HG03039 (cell line): ENCODE measurements at regions not wholly inside any gene's neighbourhood (a gene's known extent, or its start where the extent isn't known, plus 50 kb on each side); places are given as distances from the start of the nearest gene placed in this dataset.
"Not testable (repeated sequence)": the region's sequence is repeated elsewhere in the genome, so short reads cannot be mapped to it uniquely, and the experiment has no call there.

Source experiments
- ATAC-seq: cut with Tn5 transposase; IDR thresholded peaks from one replicate; pipeline ENCODE4 v1.9.1; 2021; ENCODE audit warnings: mild to moderate bottlenecking, moderate library complexity; ENCODE audit not compliant: unreplicated experiment

DNA sequence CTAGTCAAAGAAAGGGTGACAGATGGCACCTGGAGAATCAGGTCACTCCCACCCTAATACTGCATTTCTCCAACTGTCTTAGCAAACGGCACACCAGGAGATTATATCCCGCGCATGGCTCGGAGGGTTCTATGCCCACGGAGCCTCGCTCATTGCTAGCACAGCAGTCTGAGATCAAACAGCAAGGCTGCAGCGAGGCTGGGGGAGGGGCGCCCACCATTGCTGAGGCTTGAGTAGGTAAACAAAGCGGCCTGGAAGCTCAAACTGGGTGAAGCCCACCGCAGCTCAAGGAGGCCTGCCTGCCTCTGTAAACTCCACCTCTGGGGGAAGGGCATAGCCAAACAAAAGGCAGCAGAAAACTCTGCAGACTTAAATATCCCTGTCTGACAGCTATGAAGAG is 268.1 kb upstream of the GRM3 start:
- ATAC-seq: not testable (repeated sequence)

DNA sequence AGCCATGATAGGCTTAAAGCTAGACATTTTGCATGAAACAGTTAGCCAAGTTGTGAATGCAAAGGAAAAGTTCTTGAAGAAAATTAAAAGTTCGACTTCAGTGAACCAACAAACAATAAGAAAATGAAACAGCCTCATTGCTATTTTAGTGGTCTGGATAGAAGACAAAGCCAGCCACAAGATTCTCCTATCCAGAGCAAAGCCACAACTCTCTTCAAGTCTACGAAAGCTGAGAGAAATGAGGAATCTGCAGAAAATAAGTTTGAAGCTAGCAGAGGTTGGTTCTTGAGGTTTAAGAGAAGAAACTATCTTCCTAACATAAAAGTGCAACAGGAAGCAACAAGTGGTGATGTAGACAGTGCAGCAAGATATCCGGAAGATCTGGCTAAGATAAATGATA is 271.4 kb upstream of the GRM3 start:
- ATAC-seq: no peak

DNA sequence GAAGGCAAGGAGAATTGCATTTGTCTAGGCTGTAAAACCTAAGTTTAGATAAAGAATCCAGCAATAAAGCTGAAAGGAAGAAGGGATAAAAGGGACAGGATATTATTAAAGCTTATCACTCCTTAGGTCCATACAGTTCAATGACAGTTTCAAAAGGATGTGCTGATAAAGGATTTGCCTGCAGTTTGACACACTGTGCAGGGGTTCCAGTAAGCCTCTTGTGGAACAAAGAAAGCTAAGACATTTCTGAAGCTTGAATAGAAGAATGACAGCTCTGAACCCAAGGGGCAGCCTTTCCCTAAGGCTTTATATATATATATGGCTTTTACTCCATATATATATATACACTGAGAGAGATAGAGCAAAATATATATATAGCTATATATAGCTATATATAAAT is 276.8 kb upstream of the GRM3 start:
- no peak for ATAC-seq

DNA sequence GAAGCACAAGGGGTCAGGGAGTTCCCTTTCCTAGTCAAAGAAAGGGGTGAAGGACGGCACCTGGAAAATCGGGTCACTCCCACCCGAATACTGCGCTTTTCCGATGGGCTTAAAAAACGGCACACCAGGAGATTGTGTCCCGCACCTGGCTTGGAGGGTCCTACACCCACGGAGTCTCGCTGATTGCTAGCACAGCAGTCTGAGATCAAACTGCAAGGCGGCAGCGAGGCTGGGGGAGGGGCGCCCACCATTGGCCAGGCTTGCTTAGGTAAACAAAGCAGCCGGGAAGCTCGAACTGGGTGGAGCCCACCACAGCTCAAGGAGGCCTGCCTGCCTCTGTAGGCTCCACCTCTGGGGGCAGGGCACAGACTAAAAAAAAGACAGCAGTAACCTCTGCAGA is 303.3 kb upstream of the GRM3 start:
- ATAC-seq: not testable (repeated sequence)

DNA sequence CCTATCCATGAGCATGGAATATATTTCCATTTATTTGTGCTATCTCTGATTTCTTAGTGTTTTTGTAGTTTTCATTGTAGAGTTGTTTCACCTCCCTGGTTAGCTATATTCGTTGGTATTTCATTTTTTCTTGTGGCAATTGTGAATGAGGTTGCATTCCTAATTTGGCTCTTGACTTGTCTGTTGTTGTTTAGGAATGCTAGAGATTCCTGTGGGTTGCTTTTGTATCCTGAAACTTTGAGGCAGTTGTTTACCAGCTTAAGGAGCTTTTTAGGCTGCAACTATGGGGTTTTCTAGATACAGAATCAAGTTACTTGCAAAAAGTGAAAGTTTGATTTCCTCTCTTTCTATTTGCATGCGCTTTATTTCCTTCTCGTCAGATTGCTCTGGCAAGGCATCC is 304.7 kb upstream of the GRM3 start:
- no peak for ATAC-seq

DNA sequence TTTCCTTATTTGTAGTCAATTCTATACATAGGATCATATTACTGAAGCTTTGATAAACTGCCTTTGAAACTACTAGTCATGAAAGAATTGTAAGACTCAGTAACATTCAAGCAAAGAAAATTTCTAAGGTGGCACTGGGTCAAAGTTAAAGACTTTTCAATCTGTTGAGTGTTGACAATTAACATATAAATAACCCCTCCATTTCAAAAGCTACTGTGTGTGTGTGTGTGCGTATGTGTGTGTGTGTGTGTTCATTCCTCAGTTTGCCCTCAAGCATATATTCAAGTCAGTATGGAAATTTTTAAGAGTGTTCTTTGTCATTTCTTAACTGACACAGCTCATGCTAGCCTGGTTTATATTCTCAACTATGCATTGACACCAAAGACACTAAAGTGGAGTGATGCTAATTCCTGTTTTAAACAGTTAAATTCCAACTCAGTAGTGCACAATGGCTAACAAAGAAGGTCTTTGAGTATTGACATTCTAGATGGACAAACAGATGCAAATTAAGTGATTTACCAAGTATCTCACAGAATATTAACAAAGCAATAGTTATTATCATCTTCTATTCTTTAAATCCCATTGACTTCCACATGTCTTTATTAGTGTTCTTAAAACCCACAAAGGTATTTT is 314.8 kb upstream of the GRM3 start:
- no peak for ATAC-seq

DNA sequence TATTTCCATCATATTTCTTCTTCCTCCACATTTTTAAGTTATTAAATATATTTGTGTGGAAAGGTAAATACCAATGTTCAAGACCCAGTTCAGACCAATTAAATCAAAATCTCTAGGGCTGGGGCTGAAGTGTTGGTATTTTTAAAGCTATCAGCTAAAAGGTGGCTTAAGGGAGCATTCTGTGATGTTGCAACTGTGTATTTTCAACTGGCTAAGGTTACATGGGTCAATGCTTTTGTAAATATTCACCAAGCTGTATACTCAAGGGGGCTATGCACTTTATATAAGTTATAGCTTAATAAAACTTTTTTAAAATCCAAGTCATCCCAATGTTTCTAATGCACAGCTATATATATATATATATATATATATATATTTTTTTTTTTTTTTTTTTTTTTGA is 316.9 kb upstream of the GRM3 start:
- no peak for ATAC-seq

DNA sequence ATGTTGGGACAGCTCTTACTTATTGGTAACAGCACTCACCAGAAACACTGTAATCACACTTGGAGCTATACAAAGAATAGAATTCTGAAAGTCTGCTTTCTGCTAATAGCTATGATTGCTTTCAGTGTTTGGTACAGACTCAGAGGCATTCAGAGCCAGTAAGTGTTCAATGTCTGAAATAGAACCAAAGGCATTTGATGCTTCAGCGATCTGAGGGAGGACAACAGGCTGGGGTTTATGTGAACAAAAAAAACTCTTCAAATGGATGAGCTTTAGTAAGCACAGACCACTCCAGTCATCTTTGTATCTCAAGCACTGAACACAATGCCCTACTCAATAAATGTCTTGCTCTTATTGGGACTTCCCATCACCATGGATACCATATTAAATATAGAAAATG is 322.8 kb upstream of the GRM3 start:
- no peak for ATAC-seq

DNA sequence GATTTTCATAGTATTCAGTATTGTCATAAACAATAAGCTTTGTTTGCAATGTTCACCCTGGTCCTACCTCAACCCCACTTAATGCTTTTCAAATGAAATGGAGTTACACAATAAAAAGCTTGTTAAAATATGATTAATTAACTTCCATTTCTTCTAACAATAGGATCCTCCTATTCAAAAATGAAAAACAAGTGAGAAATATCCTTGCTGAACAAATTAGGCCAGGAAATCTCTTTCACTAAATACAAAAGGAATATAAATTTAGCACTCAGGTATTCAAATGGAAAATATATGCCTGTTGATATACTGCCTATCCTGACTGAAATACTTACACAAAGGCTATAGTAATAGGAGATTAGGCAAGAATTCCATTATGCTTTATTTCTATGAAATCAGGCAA is 323.4 kb upstream of the GRM3 start:
- no peak for ATAC-seq

DNA sequence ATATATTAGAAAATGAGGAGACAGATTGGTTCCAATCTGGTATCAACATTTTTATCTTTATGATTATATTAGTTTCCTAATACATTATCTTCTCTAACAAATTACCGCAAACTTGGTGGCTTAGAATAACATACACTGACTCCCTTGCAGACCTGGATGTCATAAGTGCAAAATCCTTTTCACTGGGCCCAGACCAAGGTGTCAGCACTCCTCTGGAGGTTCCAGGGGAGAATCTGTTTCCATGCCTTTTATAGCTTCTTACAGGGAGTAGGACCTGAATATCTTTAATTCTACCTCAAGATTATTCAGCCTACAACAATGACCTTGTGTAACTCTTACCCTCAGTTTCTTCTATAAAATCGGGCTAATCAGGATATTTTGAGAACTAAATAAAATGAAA is 329.9 kb upstream of the GRM3 start:
- ATAC-seq: no peak

DNA sequence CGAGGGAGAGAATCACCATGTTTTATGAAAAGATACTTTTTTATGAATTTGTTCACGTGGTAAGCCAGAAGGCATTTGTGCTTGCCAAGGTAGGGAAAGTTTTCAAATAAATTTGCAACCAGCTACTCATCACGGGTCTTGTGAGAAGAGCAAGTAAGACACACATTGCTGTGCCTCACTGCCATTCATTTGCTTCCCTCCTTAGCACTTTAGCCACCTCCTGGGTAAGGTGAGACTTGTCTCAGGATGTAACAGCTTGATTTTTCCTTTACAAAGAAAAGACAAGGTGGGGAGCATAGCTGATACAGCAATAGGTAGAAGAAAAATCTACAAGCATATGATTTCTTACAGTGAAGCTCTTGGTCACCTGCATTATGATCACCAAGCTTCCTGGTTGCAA is 342.4 kb upstream of the GRM3 start:
- no peak for ATAC-seq

DNA sequence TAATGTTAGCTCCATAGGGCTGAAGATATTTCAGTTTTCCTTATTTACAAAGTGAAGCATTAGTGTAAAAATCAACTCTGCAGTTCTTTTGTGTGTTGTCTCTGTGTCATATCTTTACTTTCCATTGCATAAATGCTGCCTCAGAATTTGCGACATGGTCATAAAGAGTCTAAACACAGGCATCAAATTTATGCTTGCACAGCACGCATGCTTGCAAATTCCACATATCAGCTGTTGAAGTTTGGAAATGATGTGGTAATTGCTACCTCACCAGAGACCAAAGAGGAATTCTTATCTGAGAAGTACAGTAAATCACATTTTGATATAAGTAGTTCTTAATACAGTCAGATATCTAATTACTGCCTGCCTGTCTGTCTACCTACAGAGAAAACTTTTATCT is 348.2 kb upstream of the GRM3 start:
- ATAC-seq: no peak

DNA sequence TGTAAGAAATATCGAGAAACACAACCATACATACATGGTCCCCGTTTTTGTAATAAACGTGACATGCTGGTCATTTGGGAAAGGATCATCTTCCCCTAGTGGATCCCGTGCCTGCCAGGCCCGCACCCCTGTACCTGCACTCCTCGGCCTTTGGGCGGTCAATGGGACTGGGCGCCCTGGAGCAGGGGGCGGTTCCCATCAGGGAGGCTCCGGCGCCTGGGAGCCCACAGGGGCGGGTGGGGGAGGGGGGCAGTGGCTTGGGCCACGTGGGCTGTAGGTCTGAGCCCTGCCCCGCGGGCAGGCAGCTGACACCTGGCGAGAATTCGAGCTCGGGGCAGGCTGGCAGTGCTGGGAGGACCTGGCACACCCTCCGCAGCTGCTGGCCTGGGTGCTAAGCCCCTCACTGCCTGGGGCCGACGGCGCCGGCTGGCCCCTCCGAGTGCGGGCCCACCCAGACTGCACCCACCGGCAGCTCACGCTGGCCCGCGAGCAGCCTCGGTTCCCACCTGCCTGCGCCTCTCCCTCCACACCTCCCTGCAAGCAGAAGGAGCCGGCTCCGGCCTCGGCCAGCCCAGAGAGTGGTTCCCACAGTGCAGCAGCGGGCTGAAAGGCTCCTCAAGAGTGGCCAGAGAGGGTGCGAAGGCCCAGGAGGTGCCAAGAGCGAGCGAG is 361.6 kb upstream of the GRM3 start:
- ATAC-seq: no peak

DNA sequence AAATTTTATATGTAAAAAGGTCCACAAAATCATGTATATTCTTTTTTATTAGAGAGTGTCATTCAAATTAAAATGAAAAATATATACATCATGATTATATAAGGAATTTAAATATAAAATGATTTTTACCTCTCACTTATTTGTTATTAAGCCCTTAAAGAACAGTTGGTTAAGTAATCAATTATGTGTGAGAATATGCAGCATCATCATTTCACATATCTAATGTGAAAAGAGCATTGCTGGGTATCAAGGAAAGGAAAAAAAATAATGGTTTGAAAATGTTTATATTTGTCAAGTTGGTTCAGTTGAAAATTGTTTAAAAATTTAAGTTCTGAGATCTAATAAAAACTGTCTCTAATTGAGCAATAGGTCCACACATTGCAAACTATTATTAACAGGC is 363.6 kb upstream of the GRM3 start:
- no peak for ATAC-seq

DNA sequence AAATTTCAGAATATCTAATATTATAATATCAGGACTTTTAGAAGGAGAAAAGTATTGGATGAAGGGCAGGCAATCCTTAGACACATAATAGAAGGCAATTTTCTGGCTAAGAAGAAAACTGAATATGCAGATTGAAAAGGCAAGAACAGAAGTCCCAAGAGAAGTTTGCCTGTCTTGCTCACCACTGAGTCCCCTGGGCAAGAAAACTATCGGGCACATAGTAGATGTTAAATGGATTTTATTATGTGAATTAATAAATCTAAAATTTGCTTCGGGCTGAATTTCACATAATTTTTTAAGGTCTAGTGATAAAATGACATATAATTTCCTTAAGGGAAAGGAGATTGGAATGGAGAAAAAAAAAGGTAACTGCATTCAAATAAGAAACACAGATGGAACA is 380.9 kb upstream of the GRM3 start:
- no peak for ATAC-seq

DNA sequence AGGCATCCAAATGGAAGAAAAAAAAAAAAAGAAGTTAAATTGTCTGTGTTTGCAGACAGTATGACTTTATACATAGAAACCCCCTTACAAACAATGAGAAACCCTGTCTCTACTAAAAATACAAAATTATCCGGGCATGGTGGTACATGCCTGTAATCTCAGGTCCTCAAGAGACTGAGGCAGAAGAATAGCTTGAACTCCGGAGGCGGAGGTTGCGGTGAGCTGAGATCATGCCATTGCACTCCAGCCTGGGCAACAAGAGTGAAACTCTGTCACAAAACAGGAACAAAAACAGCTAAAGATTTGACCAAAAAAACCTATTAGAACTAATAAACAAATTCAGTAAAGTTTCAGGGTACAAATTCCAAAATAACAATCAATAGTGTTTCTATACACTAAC is 385.8 kb upstream of the GRM3 start:
- ATAC-seq: no peak

DNA sequence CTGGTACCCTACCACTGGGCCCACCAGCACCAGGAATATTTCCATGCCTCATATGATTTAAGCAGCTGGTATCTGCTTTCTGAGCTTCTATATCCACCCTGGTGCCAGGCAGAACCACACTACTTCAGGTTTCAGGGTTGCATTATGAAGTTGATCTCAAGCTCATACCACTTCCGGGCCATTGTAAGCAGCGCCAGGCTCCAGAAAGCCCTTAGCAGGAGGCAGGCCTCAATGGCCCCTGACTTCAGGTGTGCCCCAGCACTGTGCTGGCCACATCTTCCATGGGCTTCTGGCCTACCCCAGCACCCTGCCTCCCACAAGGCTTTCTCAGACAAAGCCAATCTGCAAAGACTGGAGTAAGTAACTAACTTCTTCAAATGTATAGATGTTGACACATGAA is 391.3 kb upstream of the GRM3 start:
- no peak for ATAC-seq

DNA sequence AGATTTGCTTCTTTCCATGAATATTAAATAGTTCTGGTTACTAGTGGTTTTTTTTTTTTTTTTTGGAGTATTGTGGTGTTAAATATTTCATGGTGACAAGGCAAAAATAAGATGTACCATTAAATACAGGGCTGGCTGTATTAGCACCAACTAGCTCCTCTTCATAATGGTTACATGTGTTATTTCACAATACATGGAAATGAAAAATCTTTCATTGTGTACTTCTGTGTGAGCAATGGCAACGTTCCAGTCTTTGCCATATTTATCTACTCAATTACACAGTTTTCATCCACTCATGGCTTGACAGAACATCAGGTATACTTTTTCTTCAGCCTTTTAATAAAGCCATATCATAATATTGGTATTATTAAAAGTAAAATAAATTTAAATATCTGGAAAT is 394.7 kb upstream of the GRM3 start:
- ATAC-seq: no peak

DNA sequence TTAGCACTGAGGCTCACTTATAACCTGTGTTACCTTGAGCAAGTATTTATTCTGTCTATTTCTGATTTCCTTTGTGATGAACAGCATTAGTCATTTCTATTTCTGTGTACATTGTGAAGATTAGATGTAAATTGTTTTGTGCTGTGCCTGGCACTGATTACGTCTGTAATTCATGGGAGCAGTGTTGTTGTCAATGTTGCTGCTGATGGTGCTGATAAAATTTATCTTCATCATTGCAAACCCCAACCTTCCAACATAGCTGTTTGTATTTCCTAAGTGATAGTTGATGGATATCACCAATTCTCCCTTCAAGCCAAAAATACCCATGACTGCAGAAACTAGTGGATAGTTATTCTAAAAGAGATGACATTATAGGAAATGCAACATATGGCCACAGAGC is 400.5 kb upstream of the GRM3 start:
- no peak for ATAC-seq

DNA sequence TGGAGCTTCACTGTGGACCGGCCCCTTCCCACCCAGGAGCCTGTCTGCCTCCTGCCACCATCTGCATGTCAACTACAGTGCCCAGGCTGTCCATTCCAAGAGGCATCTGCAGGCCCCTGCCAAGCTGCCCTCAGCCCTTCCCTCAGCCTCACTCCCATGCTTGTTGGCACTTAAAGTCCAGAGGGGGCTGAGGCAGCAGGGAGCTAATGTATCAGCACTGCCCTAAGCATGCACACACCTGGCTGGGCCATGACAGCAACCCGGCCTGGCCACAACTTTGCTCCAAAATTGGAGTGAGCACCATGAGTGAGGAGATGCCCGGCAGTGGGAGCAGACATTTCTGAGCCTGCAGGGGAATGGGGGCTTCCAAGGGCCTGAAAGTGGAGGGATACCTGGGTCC is 417.5 kb upstream of the GRM3 start:
- ATAC-seq: no peak

DNA sequence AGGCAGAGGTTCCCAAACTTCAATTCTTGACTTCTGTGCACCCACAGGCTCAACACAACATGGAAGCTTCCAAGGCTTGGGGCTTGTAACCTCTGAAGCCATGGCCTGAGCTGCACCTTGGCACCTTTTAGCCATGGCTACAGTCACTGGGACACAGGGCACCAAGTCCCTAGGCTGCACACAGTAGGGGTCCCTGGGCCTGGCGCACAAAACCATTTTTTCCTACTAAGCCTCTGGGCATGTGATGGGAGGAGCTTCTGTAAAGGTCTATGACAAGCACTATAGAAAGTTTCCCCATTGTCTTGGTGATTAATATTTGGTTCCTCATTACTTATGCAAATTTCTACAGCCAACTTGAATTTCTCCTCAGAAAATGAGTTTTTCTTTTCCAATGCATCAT is 420.9 kb upstream of the GRM3 start:
- no peak for ATAC-seq

DNA sequence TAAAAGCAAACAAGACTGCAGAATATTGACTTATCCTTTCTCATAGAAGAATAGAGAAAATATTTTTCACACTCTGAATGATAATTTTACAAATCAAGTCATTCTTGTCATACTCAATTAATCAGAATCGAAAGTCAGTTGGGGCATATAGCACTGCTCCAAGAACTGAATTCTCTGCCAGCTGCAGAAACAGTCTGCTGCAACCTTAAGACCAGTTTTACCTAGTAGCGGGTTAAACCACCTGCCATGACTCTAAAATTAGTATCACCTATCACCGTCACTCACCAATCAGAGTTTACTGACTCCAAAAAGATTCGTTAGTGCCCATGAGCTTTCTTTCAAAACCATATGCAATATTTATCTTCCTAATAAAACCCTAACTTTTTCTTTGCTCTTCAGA is 429.0 kb upstream of the GRM3 start:
- ATAC-seq: no peak

DNA sequence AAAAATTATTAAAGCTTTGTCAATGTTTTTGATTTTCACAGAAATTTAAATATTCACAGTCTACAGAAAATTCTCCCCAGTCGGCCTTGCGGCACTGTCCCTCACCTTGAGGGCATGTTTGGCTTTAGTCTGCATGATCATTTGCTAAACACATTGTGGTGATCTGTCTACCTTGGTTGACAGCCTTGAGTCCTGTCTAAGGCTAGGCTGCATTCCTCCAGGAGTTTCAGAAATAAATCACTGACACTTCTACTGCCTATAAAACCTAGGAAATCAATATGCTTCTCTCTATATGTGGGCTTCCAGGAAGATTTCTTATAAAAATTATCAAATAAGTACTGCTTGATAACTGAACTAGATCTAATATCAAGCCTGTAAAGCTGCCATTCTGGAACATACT is 430.7 kb upstream of the GRM3 start:
- no peak for ATAC-seq
